ENCODE measurements at regions not wholly inside any gene's neighbourhood (a gene's known extent, or its start where the extent isn't known, plus 50 kb on each side); places are given as distances from the start of the nearest gene placed in this dataset.

DNA sequence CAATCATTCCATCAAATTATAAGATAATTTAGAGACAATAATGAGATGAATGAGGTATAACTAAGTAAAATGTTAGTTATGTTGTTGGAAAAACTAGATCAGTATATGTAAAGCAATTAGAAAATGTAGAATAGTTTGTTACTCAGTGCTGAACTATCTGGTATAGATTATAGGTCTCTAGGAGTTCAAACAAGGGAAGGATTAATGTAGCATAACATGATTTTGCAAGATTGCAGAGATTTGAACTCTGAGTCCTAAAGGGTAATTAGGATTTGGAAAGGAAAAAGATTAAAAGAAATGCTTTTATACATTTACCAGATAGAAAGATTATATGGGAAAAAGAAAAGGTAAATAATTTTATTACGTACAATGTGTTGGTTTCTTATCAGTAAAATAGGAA is 246.3 kb downstream of the KCNC2 start:
- TF ChIP-seq, protein P1, sequence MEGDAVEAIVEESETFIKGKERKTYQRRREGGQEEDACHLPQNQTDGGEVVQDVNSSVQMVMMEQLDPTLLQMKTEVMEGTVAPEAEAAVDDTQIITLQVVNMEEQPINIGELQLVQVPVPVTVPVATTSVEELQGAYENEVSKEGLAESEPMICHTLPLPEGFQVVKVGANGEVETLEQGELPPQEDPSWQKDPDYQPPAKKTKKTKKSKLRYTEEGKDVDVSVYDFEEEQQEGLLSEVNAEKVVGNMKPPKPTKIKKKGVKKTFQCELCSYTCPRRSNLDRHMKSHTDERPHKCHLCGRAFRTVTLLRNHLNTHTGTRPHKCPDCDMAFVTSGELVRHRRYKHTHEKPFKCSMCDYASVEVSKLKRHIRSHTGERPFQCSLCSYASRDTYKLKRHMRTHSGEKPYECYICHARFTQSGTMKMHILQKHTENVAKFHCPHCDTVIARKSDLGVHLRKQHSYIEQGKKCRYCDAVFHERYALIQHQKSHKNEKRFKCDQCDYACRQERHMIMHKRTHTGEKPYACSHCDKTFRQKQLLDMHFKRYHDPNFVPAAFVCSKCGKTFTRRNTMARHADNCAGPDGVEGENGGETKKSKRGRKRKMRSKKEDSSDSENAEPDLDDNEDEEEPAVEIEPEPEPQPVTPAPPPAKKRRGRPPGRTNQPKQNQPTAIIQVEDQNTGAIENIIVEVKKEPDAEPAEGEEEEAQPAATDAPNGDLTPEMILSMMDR (IDR thresholded peaks at IDR 0.05), result no peak
- DNase-seq (ENCODE audit: extremely low spot score, unreplicated experiment), result no peak
- H3K4me1 Mint-ChIP-seq (ENCODE audit: unreplicated experiment), result no peaks in the 10 kb centered on the region
- peaks cover 6% of the 10 kb centered on the region for H3K27me3 Mint-ChIP-seq (ENCODE audit: unreplicated experiment)
- no peaks in the 10 kb centered on the region for H3K9me3 Mint-ChIP-seq (ENCODE audit: unreplicated experiment)
- H3K27ac Mint-ChIP-seq (ENCODE audit: unreplicated experiment), result no peak overlapping the region
- no peak overlapping the region for H3K4me3 Mint-ChIP-seq (ENCODE audit: unreplicated experiment)
- H3K36me3 Mint-ChIP-seq (ENCODE audit: unreplicated experiment), result no peaks in the 10 kb centered on the region

DNA sequence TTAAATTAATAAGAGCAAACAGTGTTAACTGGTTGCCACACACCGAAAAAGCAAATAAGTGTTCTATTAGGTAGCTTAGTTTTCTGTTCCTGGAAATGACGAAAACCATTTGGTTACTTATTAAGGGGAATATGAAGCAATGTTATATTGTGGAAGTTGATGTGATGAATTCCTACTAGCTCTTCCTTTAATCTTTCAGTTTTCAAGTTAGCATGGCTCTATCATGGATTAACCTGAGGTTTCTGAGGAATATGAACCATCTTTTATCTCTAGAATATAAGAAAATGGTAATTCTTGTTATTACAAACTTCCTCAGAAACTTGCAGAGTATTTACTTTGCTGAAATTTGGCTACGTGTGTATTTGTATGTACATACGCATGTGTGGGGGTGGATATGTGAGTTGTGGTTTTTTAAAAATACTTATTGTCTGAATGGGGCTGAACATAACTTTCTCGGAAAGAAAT is 245.7 kb downstream of the KCNC2 start:
- no peaks in the 10 kb centered on the region for H3K4me1 Mint-ChIP-seq (ENCODE audit: unreplicated experiment)
- no peaks in the 10 kb centered on the region for H3K9me3 Mint-ChIP-seq (ENCODE audit: unreplicated experiment)
- TF ChIP-seq, protein P1 (IDR thresholded peaks at IDR 0.05), result no peak
- no peak overlapping the region for H3K4me3 Mint-ChIP-seq (ENCODE audit: unreplicated experiment)
- DNase-seq (ENCODE audit: extremely low spot score, unreplicated experiment), result no peak
- H3K36me3 Mint-ChIP-seq (ENCODE audit: unreplicated experiment), result no peaks in the 10 kb centered on the region
- H3K27ac Mint-ChIP-seq (ENCODE audit: unreplicated experiment), result no peak overlapping the region
- H3K27me3 Mint-ChIP-seq (ENCODE audit: unreplicated experiment), result peaks cover 6% of the 10 kb centered on the region

DNA sequence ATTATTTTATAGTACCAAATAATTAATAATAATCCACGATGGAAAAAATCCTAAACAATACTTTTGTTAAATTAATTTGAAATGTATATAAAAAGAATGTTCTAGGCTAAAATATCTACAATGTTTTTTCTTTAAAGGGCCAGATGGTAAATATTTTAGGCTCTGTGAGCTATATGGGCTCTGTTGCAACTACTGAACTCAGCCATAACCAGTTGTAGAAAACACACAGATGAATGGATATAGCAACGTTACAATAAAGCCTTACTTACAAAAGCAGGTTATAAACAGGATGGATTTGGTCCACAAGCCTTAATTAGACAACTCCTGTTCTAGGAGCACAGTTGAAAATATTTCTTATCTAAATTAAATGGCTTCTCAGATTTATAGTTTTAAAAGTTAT is 245.2 kb downstream of the KCNC2 start:
- Mint-ChIP-seq H3K27ac (ENCODE audit: unreplicated experiment) (no peak overlapping the region), H3K4me1 (ENCODE audit: unreplicated experiment) (no peaks in the 10 kb centered on the region), H3K4me3 (ENCODE audit: unreplicated experiment) (no peak overlapping the region), H3K36me3 (ENCODE audit: unreplicated experiment) (no peaks in the 10 kb centered on the region), H3K9me3 (ENCODE audit: unreplicated experiment) (no peaks in the 10 kb centered on the region), H3K27me3 (ENCODE audit: unreplicated experiment) (peaks cover 6% of the 10 kb centered on the region)
- no peak for DNase-seq (ENCODE audit: extremely low spot score, unreplicated experiment)
- TF ChIP-seq, protein P1 (IDR thresholded peaks at IDR 0.05), result no peak

DNA sequence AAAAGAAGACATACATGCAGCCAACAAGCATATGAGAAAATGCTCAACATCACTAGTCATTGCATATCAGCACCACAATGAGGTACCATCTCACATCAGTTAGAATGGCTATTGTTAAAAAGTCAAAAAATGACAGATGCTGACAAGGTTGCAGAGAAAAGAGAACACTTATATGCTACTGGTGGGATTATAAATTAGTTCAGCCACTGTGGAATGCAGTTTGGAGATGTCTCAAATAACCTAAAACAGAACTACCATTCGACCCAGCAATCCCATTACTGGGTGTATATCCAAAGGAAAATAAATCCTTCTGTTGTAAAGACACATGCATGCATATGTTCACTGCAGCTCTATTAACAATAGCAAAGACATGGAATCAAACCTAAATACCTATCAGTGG is 238.4 kb downstream of the KCNC2 start:
- Mint-ChIP-seq H3K4me3 (ENCODE audit: unreplicated experiment) (no peak overlapping the region), H3K27ac (ENCODE audit: unreplicated experiment) (no peak overlapping the region), H3K36me3 (ENCODE audit: unreplicated experiment) (no peaks in the 10 kb centered on the region), H3K27me3 (ENCODE audit: unreplicated experiment) (peaks cover 12% of the 10 kb centered on the region), H3K4me1 (ENCODE audit: unreplicated experiment) (no peaks in the 10 kb centered on the region), H3K9me3 (ENCODE audit: unreplicated experiment) (no peaks in the 10 kb centered on the region)
- TF ChIP-seq, protein P1 (IDR thresholded peaks at IDR 0.05), result no peak
- DNase-seq (ENCODE audit: extremely low spot score, unreplicated experiment), result no peak

DNA sequence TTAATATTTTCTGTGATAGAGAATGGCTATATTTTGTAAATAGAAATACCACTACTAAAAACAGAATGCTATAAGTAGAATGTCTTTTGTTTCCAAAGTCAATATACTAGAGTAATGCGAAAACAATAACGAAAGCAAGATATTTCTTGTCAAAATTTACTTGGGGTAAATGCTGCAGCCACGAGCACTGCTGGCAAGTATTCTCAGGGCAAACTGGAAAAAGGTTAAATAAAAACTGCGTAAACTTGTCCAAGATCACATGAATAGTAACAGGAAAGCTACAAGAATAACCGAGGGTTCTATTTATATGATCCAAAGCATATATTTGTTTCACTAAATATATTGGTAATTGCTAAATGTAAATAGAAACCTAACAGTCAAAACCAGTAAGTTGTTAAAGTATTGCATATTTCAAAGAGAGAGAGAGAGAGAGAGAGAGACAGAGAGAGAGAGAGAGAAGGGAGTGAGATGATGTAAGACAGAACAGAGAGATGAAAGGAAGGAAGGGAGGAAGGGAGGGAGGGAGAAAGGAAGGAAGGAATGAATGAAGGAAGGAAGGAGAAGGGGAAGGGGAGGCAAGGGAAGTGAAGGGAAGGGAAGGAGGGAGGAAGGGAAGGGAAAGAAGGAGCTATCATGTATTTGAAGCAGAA is 231.7 kb downstream of the KCNC2 start:
- DNase-seq (ENCODE audit: extremely low spot score, unreplicated experiment), result no peak
- H3K27me3 Mint-ChIP-seq (ENCODE audit: unreplicated experiment), result peaks cover 25% of the 10 kb centered on the region
- H3K36me3 Mint-ChIP-seq (ENCODE audit: unreplicated experiment), result no peaks in the 10 kb centered on the region
- no peak overlapping the region for H3K27ac Mint-ChIP-seq (ENCODE audit: unreplicated experiment)
- H3K9me3 Mint-ChIP-seq (ENCODE audit: unreplicated experiment), result no peaks in the 10 kb centered on the region
- H3K4me1 Mint-ChIP-seq (ENCODE audit: unreplicated experiment), result no peaks in the 10 kb centered on the region
- TF ChIP-seq, protein P1 (IDR thresholded peaks at IDR 0.05), result no peak
- no peak overlapping the region for H3K4me3 Mint-ChIP-seq (ENCODE audit: unreplicated experiment)
